Smooth muscle cell (in vitro differentiated cells): ENCODE measurements at regions not wholly inside any gene's neighbourhood (a gene's known extent, or its start where the extent isn't known, plus 50 kb on each side); places are given as distances from the start of the nearest gene placed in this dataset.

Source experiments
- DNase-seq: peaks from one replicate; lab custom pipeline; 2025; ENCODE audit not compliant: unreplicated experiment; lab: John Stamatoyannopoulos, UW
- H2AFZ ChIP-seq: fragments of 200-600 bp; sonication (generic); 2 replicates; pipeline ENCODE4 v1.6.0; 2016; ENCODE audit warnings: antibody characterized with exemption, low read depth, mild to moderate bottlenecking
- H3F3A ChIP-seq: fragments of 200-600 bp; sonication (generic); 2 replicates; pipeline ENCODE4 v1.6.0; 2017; ENCODE audit warnings: antibody characterized with exemption, low read depth
- H3K27ac ChIP-seq: fragments of 200-600 bp; sonication (generic); 2 replicates; pipeline ENCODE4 v1.5.1; 2016; ENCODE audit warnings: low read depth, mild to moderate bottlenecking
- H3K27me3 ChIP-seq: fragments of 200-600 bp; sonication (generic); 2 replicates; pipeline ENCODE4 v1.6.1; 2016; ENCODE audit warnings: low read depth, mild to moderate bottlenecking
- H3K36me3 ChIP-seq: fragments of 200-600 bp; sonication (generic); 2 replicates; pipeline ENCODE4 v1.5.1; 2016; ENCODE audit warnings: low read depth
- H3K4me1 ChIP-seq: fragments of 200-600 bp; sonication (generic); 2 replicates; pipeline ENCODE4 v1.5.1; 2016; ENCODE audit warnings: low read depth
- H3K4me2 ChIP-seq: fragments of 200-600 bp; sonication (generic); 2 replicates; pipeline ENCODE4 v1.6.0; 2016; ENCODE audit warnings: mild to moderate bottlenecking
- H3K4me3 ChIP-seq: fragments of 200-600 bp; sonication (generic); 2 replicates; pipeline ENCODE4 v1.5.1; 2016; ENCODE audit warnings: mild to moderate bottlenecking
- H3K79me2 ChIP-seq: fragments of 200-600 bp; sonication (generic); 2 replicates; pipeline ENCODE4 v1.6.0; 2016; ENCODE audit warnings: low read depth, mild to moderate bottlenecking
- H3K9ac ChIP-seq: fragments of 200-600 bp; sonication (generic); 2 replicates; pipeline ENCODE4 v1.6.0; 2016; ENCODE audit warnings: low read depth
- H3K9me3 ChIP-seq: fragments of 200-600 bp; sonication (generic); replicated peaks from 2 replicates; pipeline ENCODE4 v1.5.1; 2016; ENCODE audit warnings: low read depth
- H4K20me1 ChIP-seq: fragments of 200-600 bp; sonication (generic); 2 replicates; pipeline ENCODE4 v1.6.0; 2016; ENCODE audit warnings: low read depth
- CTCF ChIP-seq: fragments of 200-600 bp; sonication (generic); IDR thresholded peaks from 2 replicates; pipeline ENCODE4 v1.5.1; 2017; ENCODE audit warnings: borderline replicate concordance, mild to moderate bottlenecking, antibody characterized with exemption; ENCODE audit not compliant: insufficient read depth, poor library complexity, severe bottlenecking
- WGBS: methylation state at CpG from one replicate; pipeline ENCODE4 v1.1.7; 2016; ENCODE audit warnings: low lambda C conversion rate; 5-methylcytosine and 5-hydroxymethylcytosine counted together

DNA sequence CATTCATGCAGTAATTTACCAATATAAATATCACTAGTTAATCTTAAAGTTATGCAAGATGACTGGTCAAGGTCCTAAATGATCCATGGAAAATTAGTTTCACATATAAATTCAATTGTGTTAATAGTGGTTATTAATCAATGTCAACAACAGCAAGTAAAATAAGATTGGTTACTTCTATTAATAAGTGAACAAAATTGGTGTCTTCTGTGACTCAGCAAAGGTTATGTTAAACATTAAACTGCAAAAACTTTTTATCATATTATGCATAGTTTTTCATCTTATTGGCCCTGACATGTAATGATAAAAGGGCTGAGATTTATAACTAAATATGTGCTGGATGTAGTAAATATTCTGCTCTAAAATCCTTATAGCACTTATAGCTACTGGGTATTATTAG lies 359.0 kb upstream of the UBE2E3 start:
- H4K20me1 ChIP-seq = no peaks in the 10 kb centered on the region
- H3K27ac ChIP-seq = no peak overlapping the region
- H3K9me3 ChIP-seq = no peaks in the 10 kb centered on the region
- TF ChIP-seq CTCF = no peak
- DNase-seq = no peak
- no peak overlapping the region for H3K4me2 ChIP-seq
- no peaks in the 10 kb centered on the region for H3K79me2 ChIP-seq
- H3K4me1 ChIP-seq = no peaks in the 10 kb centered on the region
- no peaks in the 10 kb centered on the region for H3K27me3 ChIP-seq
- no peaks in the 10 kb centered on the region for H3F3A ChIP-seq
- H3K4me3 ChIP-seq = no peak overlapping the region
- no peaks in the 10 kb centered on the region for H3K36me3 ChIP-seq
- no peak overlapping the region for H2AFZ ChIP-seq
- no peak overlapping the region for H3K9ac ChIP-seq

GRCh38 chr2:180618570-180618969 lies 361.8 kb upstream of the UBE2E3 start:
- Histone ChIP-seq H2AFZ (peak overlapping the region; percentile 65), H4K20me1 (no peaks in the 10 kb centered on the region), H3K9ac (no peak overlapping the region), H3K4me1 (no peaks in the 10 kb centered on the region), H3K27ac (no peak overlapping the region), H3K9me3 (no peaks in the 10 kb centered on the region), H3K36me3 (no peaks in the 10 kb centered on the region), H3K4me2 (no peak overlapping the region), H3K4me3 (no peak overlapping the region), H3K27me3 (no peaks in the 10 kb centered on the region), H3K79me2 (no peaks in the 10 kb centered on the region), H3F3A (no peaks in the 10 kb centered on the region)
- 69% methylated on average over 5 of the region's 5 CpGs for WGBS
- DNase-seq = no peak
- no peak for TF ChIP-seq CTCF

- Histone ChIP-seq H2AFZ (no peak overlapping the region), H3F3A (no peaks in the 10 kb centered on the region), H3K79me2 (no peaks in the 10 kb centered on the region), H3K36me3 (no peaks in the 10 kb centered on the region), H3K27me3 (no peaks in the 10 kb centered on the region), H3K4me3 (no peak overlapping the region), H3K27ac (no peak overlapping the region), H3K9me3 (no peaks in the 10 kb centered on the region), H3K4me2 (no peak overlapping the region), H4K20me1 (no peaks in the 10 kb centered on the region), H3K4me1 (no peaks in the 10 kb centered on the region), H3K9ac (no peak overlapping the region)
- 90% methylated on average over 2 of the region's 2 CpGs for WGBS
- no peak for DNase-seq
- TF ChIP-seq CTCF = no peak
Observed at GRCh38 chr2:180614776-180615175, 365.6 kb upstream of the UBE2E3 start.

DNA sequence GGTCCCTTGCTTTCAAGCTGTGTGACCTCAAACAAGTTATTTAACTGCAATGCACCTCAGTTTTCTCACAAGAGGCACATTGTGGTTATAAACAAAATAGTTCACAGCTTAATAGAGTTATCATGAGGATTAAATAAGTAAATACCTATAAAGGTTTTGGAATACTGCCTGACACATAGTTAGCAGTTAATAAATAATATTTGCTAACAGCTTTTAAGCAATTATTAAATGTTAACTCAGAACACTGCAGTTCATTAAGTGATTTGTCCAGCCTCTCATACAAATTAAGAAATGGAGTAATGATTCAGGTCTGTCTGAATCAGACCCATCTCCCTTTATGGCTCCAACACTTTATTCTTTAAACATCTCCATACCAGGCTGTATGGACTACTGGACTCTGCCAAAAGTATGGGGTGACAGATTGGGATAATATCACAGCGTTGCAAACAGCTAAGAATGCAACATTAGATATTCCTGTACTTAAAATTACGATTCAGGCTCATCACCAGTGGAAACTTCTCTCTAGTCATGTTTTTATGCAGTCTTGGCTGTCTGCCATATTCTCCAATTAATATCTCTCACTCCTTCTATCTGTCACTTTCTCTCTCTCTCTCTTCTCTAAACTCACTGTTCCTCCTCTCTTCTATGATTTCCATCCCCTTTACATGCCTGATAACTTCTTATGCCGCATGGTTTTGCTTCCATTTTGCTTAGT lies 370.6 kb upstream of the UBE2E3 start:
- H3K27me3 ChIP-seq = no peaks in the 10 kb centered on the region
- no peaks in the 10 kb centered on the region for H3F3A ChIP-seq
- no peaks in the 10 kb centered on the region for H3K9me3 ChIP-seq
- no peak overlapping the region for H2AFZ ChIP-seq
- no peaks in the 10 kb centered on the region for H3K36me3 ChIP-seq
- no peak for TF ChIP-seq CTCF
- no peaks in the 10 kb centered on the region for H3K4me1 ChIP-seq
- no peak for DNase-seq
- H4K20me1 ChIP-seq = no peaks in the 10 kb centered on the region
- H3K79me2 ChIP-seq = no peaks in the 10 kb centered on the region
- 71% methylated on average over 3 of the region's 3 CpGs for WGBS
- no peak overlapping the region for H3K9ac ChIP-seq
- H3K4me3 ChIP-seq = no peak overlapping the region
- no peak overlapping the region for H3K4me2 ChIP-seq
- no peak overlapping the region for H3K27ac ChIP-seq
